ENCODE measurements at regions not wholly inside any gene's neighbourhood (a gene's known extent, or its start where the extent isn't known, plus 50 kb on each side); places are given as distances from the start of the nearest gene placed in this dataset.

- Histone ChIP-seq H4K20me1 (replicated peaks; ENCODE audit: control insufficient read depth, extremely low read depth, insufficient read depth, low read length) (no peaks in the 10 kb centered on the region), H3K4me1 (ENCODE audit: control insufficient read depth, extremely low read depth, insufficient read depth, low read length) (no peaks in the 10 kb centered on the region), H2AFZ (ENCODE audit: low read depth, low read length) (no peak overlapping the region), H3K4me3 (replicated peaks in 1 of 3; ENCODE audit: insufficient read depth in 1 of 3, low read depth in 1 of 3, low read length in 3 of 3) (no peak overlapping the region), H3K27ac (ENCODE audit: insufficient read depth, low read depth, low read length) (no peak overlapping the region), H3K36me3 (ENCODE audit: control insufficient read depth in 2 of 2, extremely low read depth in 1 of 2, insufficient read depth in 2 of 2, low read length in 2 of 2) (no peaks in the 10 kb centered on the region), H3K9me3 (replicated peaks; ENCODE audit: control insufficient read depth, insufficient read depth, low read length) (peaks cover 7% of the 10 kb centered on the region), H3K27me3 (ENCODE audit: control insufficient read depth in 2 of 2, insufficient read depth in 2 of 2, low read length in 2 of 2) (no peaks in the 10 kb centered on the region), H3K79me2 (ENCODE audit: control insufficient read depth, insufficient read depth, low read length) (no peaks in the 10 kb centered on the region), H3K4me2 (ENCODE audit: insufficient read depth, low read length) (no peak overlapping the region), H3K9ac (replicated peaks; ENCODE audit: extremely low read depth, insufficient read depth, low read length) (no peak overlapping the region), H3K9me1 (replicated peaks; ENCODE audit: control insufficient read depth, extremely low read depth, insufficient read depth, low read length) (no peaks in the 10 kb centered on the region)
- ChIA-PET CTCF (no interaction called here), POLR2A (no interaction called here)
- TF ChIP-seq FOS (IDR thresholded peaks at IDR 0.05; ENCODE audit: borderline replicate concordance, insufficient read depth, low read length): no peak
- no peak for TF ChIP-seq CTCF (IDR thresholded peaks at IDR 0.05; ENCODE audit: extremely low read depth in 1 of 2, insufficient read depth in 1 of 2, low read depth in 1 of 2, low read length in 2 of 2)
- TF ChIP-seq MAX (IDR thresholded peaks at IDR 0.05; ENCODE audit: insufficient read depth, insufficient read length): no peak
- no peak for TF ChIP-seq JUN (IDR thresholded peaks at IDR 0.05; ENCODE audit: borderline replicate concordance, insufficient read depth, insufficient read length, low read depth)
- TF ChIP-seq POLR2AphosphoS5 (IDR thresholded peaks at IDR 0.05; ENCODE audit: insufficient read depth, low read depth, low read length): no peak
- TF ChIP-seq MYC (IDR thresholded peaks at IDR 0.05; ENCODE audit: low read depth, low read length): no peak
- TF ChIP-seq POLR2A (IDR thresholded peaks at IDR 0.05; ENCODE audit: low read depth, low read length): no peak
- no peak for TF ChIP-seq EZH2 (IDR thresholded peaks at IDR 0.05; ENCODE audit: borderline replicate concordance, low read depth, low read length, severe bottlenecking)
- TF ChIP-seq GATA2 (IDR thresholded peaks at IDR 0.05; ENCODE audit: insufficient read depth, insufficient read length, low read depth, low read length): no peak
- BruUV-seq (replicated peaks): no TSS peak
- intact Hi-C loops (cut with micrococcal nuclease): no loop called here
- FAIRE-seq: no peak
- no peak for DNase-seq (ENCODE audit: low read depth, low spot score)
- dilution Hi-C loops (cut with MboI; ENCODE audit: extremely low pct_ligation_motif_present, low sequenced_read_pairs): no loop called here
These were observed 133.6 kb upstream of the ADAMTS16 start for GRCh38 chr5:5006548-5006947.
